ENCODE measurements at regions not wholly inside any gene's neighbourhood (a gene's known extent, or its start where the extent isn't known, plus 50 kb on each side); places are given as distances from the start of the nearest gene placed in this dataset.

- no peak for DNase-seq
Measured at GRCh38 chr2:129880971-129881370, 98.5 kb upstream of the RAB6C start.

- no peak for DNase-seq
Measured at GRCh38 chr2:129881786-129882396, 97.6 kb upstream of the RAB6C start.

- DNase-seq: no peak
Measured at GRCh38 chr2:129882476-129882875, 97.0 kb upstream of the RAB6C start.

GRCh38 chr2:129883121-129883520, 96.3 kb upstream of the RAB6C start:
- no peak for DNase-seq

- no peak for DNase-seq
Measured at GRCh38 chr2:129884221-129884786, 95.2 kb upstream of the RAB6C start.

- DNase-seq: no peak
Measured at GRCh38 chr2:129885735-129886134, 93.7 kb upstream of the RAB6C start.

- no peak for DNase-seq
Measured at GRCh38 chr2:129887688-129888266, 91.7 kb upstream of the RAB6C start.

GRCh38 chr2:129888461-129888860, 91.0 kb upstream of the RAB6C start:
- DNase-seq: no peak

- no peak for DNase-seq
Measured at GRCh38 chr2:129888896-129889295, 90.6 kb upstream of the RAB6C start.

- no peak for DNase-seq
Measured at GRCh38 chr2:129891341-129892320, 87.8 kb upstream of the RAB6C start.

GRCh38 chr2:129892360-129892759, 87.1 kb upstream of the RAB6C start:
- DNase-seq: no peak

GRCh38 chr2:129892773-129893172, 86.7 kb upstream of the RAB6C start:
- DNase-seq: no peak

GRCh38 chr2:129893244-129893643, 86.2 kb upstream of the RAB6C start:
- no peak for DNase-seq

GRCh38 chr2:129894616-129895015, 84.8 kb upstream of the RAB6C start:
- DNase-seq: no peak

GRCh38 chr2:129895061-129895460, 84.4 kb upstream of the RAB6C start:
- DNase-seq: no peak

GRCh38 chr2:129895526-129896082, 83.9 kb upstream of the RAB6C start:
- DNase-seq: no peak

GRCh38 chr2:129896226-129897100, 83.0 kb upstream of the RAB6C start:
- no peak for DNase-seq

- no peak for DNase-seq
Measured at GRCh38 chr2:129901754-129902415, 77.6 kb upstream of the RAB6C start.

GRCh38 chr2:129902731-129903585, 76.5 kb upstream of the RAB6C start:
- DNase-seq: no peak

GRCh38 chr2:129903586-129904425, 75.7 kb upstream of the RAB6C start:
- DNase-seq: no peak
